Muscle of back (tissue), 3 donors: ENCODE measurements at regions not wholly inside any gene's neighbourhood (a gene's known extent, or its start where the extent isn't known, plus 50 kb on each side); places are given as distances from the start of the nearest gene placed in this dataset.
A peak's percentile ranks its signal among the peaks of the same experiment; 100 is the strongest.

Source experiments
- DNase-seq, 3 donors: peaks; one replicate each; pipeline versions ENCODE4 v3.0.0 to v3.0.0-alpha.2; 2013

DNA sequence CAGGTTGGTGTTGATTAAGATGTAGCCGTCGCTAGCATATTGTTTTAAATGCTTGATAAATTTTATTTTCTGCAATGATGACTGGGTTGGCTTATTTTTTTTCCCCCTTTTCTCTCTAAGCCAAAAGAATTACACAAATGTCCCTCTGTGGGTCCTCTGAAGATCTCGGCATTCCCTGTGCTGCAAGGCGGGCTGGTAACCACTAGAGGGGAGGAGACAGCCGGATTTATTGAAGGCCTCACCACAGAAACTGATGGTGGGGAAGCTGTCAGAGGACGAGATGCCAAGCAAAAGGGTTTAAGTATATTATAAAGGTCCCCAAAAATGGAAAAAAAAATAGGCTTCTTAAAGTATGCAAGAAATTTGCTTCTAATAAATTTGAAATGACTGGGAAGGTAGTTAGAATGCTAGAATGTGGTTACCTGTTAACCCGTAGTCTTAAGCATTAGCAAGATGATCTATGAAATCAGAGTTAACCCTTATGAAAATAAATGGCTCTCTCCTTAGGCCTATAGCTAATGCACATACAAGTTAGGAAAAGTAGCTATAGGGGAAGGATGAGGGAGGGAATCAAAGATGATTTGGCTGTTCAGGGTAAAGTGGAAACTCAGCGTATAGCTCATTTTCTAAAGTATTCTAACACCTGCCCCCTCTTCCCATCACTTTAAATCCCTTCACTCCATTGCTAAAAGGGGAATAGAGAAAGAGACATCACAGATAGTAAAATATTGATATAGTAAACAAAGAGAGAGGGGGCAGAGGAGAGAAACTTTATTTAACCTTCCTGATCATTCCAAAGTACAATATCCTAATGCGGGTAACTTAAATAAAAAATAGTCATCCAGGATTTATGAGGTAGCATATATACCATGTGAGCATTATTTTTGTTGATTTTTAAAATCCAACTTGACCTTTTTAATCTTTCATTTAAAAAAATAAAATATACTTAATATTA, 894.5 kb upstream of the POU3F3 start:
- DNase-seq: peak; percentile 12 to 49 (median 37)

DNA sequence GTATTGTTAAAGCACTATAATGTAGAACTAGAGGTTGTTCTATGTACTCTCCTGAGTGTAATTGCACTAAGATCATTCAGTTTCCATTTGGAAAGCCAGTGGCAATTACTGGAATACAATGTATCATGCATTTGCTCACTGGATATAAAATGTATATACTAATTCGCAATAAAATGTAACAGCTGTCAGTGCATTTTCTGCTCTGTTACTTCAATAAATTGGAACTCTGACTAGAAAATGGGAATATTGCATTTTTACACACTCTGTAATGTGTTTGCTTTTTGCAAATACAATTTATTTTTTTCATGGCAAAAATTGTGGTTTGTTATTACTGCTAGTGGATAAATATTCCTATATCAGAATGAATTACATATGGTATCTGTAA, 893.8 kb upstream of the POU3F3 start:
- DNase-seq: no peak

DNA sequence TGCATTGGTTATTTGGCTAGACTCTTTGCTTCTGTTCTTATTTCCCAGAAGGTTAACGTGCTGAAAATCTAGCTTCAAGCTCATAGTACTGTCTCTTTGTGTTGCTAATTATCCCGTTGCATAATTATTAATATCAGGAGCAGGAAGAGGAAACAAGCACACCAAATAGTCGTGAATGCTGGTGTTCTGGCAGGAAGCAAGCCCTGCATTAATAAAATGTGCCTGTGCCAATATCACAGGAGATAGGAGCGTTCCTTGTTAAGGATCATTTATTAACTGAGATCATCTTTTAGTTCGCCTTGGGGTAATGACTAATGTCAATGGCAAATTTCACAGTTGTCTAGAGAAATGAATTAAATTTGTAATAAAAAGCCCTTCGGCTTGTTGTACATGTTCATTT, 893.0 kb upstream of the POU3F3 start:
- no peak for DNase-seq

DNA sequence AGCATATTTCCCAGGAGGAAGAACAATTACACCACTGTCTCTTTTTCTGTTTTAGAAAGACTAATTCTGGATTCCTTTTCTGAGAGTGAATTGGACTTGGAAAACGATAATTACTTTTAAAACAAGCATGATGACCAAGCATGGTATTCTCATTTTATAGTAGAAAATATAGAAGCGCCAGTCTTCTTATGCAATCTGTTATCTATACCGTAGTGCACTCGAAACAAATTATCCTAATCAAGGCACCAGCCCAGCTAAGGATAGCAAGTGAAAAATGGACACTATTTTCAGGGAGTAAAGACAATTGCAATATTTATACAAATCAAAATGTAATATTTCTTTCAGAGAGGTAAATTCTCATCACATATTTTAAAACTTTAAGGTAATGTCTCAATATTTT, 892.1 kb upstream of the POU3F3 start:
- DNase-seq: no peak

DNA sequence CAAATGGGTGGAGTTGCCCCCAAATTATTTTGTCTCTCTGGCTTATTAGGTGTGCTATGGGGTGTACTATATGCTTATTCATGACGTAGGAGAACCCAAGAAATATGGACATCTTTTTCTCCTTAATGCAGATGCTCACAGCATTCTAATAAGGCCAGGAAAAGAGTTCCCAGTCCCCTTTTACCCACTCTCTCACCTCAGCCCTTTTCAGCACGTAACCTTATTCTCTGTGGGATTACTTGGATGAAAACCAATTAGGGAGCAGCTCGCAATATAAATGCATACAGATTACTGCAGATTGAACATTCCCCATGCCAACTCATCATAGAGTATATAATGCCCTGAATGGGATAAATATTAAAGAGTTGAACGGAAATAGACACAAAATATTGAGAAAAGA, 891.2 kb upstream of the POU3F3 start:
- DNase-seq: no peak

DNA sequence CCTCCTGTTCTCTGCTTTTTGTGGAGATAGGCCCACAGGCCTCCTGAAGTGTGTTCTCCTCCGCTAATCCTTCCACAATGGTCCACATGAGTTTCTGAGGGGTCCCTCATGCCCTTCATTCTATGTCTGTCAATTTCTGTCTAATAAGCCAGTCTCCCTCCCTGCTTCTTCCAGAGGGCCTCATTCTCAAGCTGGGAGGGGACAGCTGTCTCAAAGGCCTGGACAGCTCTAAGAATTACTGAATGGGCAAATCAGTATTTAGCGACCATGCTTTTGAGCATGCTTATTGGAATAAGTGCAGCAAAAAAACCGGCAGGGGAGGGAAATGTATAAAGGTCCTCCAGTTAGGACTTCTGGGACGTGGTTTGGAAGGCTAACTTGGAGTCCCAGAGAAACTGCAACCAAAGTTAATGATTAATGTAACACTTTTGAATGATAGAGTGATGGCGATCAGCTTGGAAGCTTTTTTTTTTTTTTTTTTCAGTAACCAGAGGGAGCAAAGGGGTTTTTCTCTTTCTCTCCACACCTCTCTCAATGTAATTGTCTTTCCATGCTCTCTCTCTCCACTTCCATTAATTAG, 890.7 kb upstream of the POU3F3 start:
- no peak for DNase-seq

DNA sequence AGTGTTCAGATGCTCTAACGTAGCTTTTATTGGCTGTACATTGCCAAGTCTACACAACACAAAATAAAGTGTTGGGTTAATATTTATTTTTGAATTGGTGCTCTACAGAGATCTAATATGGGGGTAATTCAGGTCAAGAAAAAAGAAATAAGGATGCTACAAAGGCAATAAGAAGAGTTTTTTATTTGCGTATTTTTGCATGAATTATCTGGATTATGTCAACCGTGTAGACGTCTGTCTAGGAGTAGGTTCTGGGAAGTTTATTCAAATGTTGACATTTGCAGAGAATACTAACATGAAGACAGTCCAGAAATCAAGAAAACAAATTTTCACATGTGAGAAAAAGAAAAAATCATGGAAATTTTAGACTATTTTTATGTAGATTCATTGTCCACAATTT, 876.7 kb upstream of the POU3F3 start:
- no peak for DNase-seq

DNA sequence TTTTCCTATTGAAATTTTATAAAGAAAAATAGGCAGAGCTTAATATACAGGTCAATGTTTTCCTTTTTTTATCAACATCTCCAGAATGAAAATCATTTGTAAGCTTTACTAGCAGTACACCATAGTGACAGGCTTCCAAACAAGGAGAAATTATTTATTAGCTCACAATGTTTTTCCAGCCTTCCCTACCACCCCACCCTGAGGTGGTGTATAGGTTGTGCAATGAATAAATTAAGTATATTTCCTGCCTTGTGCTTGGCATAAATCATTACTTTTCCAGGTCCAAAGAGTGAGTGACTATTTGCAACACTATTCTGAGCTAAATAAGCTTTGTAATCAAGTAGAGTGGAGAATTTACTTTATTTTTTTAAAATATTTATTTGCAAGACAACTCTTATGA, 876.2 kb upstream of the POU3F3 start:
- no peak for DNase-seq

DNA sequence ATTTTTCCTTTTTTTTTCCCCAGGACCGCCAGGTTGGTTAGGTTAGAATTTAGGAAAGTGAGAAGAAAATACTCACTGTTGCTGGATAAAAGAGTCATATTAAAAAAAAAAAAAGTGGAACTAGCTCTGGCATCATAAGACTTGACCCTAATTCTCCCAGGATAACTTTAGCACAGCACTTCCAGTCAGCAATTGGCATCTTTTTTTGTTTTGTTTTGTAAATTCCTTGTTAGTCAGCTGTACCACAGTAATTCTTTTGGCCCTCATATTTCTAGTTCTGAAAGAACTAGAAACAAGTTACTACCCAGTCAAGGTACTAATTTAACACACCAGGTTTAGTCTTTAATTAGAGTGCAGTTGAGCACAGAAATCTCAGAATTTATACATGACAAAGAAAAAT, 873.5 kb upstream of the POU3F3 start:
- no peak for DNase-seq

DNA sequence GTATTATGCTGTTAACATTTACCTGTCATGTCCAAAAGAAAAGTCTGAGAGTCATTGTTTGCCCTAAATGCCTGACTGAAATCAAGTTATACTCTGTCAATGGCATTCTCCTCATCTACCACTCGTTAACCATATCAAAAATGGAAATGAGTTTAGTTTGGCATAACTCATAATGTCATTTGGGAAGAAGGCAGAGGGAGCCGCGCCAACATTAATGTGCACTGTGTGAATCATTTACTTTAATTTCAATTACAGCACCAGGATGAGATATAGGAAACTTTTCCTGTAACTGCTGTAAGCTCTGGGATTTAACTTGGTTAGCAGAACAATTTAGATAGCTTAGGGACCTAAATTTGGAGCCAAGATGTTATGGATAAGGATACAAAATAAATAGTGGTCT, 871.2 kb upstream of the POU3F3 start:
- no peak for DNase-seq

DNA sequence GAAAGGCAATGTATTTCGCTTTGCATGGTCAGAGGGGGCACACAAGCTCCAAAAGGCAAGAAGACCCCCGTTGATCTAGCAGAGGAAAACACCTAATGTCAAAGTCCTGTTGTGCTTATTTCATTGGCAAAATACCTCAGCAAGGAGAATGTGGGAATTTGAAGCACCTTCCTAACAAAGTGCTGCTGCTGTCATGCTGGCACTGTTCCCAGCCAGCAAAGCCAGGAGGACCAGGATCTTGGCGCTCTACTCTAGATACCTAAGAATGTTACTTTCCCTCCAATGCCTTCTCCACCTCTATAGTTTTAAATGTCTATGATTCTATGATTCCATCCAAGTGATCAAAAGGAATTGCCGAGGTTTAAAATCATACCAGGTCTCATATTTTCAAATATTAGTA, 867.9 kb upstream of the POU3F3 start:
- DNase-seq: no peak

DNA sequence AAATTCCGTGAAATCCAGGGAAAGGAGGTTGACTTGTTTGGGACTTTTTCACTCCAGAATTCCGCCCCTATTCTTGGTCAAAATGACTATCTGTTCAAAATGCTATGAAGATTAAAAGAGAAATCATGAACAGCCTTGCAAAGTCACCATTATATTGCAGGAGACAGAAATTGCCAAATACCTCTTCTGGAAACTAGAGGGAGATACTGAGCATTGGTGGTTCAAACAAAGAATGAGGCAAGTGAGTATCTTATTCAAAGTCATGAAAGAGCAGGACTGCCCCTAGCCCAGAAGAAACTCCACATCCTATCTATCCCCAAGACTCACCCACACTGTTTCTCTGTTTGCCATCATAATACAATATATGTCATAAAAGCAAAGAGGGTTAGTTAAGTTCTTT, 862.3 kb upstream of the POU3F3 start:
- no peak for DNase-seq

DNA sequence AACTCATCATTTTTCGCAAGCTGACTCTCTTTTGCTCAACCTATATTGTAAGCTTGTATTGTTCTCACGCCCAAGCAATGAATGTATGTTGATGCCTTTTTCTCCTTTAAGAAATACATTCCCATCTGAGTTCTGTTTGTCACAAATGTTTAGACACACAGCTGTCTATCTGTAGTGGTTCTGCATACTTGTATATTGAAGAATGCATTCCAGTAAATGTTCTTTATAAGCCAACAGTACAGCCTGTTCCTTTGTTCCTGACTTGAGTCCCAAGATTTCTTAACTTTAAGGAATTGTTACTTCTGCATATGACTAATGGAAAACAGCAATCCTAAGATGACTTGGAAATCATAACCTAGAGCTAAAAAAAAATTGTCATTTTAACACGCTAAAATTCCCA, 849.1 kb upstream of the POU3F3 start:
- DNase-seq: peak; percentile 16 to 29 (median 23)

DNA sequence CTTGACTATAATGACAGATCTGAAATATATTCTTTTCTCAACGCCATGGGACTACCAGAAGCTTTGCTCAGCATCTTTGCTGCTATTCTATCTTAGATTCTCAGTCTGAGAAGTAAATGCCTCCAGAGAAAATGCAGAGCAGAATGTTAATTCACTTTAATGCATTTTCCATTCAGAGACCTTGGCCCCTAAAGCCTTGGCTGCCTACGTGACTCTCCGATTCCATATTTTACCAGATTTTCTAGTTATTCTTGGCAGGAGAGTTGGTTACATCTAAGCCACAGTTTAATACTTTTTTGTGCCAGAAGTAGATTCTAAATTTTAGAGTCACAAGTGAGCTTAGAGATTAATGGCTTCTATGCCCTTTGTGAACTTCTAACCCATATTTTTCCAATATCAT, 837.1 kb upstream of the POU3F3 start:
- DNase-seq: no peak

DNA sequence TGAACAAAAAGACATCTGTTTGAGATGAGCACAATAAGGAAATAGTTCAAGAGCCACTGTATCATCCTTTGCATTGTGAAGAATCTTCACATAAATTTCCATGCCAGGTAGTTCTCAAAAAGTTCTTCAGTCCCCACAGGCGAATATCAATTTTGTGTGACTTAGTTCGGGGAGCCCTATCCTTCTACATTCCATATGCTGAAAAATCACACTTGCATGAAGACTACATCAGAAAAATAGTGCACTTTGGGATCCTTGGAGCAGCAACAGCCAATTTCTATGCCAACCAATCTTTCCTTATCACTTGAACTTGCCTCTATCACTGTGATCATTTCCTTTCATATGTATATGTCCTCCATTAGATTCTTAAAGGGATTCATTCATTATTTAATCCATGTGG, 830.6 kb upstream of the POU3F3 start:
- no peak for DNase-seq

DNA sequence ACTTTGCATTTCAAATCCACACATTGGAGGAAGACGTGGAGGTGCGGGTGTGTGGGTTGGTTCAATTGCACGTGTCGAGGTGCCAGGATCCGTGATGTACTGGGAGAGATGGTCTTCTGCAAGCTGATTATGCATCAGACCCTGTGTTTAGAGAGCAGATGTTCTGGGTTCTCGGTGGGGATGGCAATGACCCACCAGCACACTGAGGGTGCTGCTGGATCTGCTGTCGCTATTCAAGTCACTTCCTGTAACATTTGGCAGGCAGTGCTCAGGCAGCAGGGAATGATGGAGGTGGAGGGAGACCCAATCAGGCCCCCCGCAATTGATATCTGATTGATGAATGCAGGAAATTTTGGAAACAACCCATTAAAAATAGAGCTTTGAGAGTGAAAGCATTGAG, 830.1 kb upstream of the POU3F3 start:
- DNase-seq: no peak

DNA sequence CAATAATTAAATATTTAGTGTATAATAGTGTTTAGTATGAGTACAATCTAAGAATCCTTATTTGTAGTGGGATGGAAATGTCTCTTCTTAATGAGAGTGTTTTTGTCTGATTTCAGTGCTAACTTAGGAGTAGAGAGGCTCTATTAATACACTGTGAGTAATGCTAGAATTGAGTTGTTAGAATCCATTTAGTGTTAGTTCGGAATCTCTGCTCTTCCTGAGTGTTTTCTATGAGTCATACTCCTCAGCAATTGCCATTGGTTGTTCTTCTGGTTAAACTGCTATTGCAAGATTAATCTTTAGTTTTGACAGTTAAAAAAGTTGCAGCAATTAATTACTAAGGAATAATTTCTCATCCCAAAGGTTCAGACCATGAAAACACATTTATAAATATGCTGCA, 828.6 kb upstream of the POU3F3 start:
- no peak for DNase-seq

DNA sequence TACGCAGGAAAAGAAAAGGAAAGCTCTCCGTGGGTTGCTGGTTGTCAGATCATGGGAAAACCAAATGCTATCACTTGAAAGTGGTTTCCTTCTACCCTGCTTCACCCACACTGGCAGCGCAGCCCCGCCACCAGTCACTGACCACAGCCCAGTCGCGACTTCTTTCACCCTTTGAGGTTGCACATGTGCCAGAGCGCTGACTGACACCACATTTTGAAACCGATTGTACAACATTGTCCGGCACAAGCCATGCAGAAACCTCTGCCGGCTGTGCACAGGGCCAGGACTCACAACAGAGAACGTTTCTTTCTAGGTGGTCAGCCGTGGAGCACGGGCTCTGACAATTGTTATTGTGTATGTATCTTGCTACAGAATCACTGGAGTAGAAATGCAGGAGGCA, 827.2 kb upstream of the POU3F3 start:
- no peak for DNase-seq

DNA sequence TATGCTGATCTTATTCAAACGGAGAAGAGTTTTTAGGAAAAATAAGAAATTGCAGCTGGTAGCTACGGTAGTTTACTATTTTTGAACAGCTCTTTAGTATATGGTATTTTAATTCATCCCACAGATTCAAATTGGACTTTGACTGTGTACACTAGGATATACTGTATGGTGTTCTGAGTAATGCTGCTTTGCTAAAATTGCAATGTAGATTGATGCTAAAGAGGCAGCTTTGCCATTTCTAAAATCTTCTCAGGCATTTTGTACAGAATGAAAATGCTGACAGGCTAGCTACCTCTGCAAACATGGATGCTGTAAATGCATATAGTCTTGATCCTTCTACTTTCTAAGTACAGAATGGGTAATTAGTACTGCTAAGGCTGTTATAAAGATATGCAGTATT, 826.6 kb upstream of the POU3F3 start:
- DNase-seq: no peak

DNA sequence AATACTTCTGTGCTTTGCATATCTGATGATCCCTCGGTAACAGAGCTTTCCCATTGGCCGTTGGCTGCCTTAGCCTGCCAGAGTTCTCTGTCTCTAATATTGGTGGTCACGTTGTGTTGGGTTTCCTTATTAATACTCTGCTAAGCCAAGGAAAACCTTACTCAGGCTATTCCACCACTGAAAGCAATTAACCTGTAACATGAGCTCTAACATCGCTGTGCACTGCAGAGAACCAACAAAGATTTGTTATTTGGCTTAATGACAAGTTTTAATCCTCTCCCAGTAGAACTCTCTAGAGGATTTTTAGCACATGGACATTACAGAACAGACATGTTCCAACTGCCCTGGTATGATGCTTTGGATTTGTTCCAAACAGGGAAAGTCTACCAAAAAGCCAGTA, 825.9 kb upstream of the POU3F3 start:
- DNase-seq: no peak

DNA sequence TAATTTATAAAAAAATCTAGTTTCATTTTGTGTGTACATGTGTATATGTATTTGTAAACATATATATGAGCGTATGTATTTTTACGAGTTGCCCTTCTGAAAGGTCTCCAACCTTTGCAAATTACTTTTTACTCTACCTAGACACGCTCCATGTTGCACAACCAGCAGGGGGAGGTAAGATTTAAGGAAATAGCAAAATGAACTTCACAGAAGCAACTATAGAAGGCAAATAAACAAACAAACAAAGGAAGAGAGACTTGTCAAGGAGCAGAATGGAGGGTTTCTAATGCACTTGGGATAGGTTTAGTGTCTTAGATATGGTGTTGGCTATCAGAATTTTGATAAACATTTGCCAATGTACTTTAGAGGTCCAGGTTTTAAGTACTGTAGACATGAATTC, 820.5 kb upstream of the POU3F3 start:
- peak in 1 of 3 donors; percentile 38 for DNase-seq

DNA sequence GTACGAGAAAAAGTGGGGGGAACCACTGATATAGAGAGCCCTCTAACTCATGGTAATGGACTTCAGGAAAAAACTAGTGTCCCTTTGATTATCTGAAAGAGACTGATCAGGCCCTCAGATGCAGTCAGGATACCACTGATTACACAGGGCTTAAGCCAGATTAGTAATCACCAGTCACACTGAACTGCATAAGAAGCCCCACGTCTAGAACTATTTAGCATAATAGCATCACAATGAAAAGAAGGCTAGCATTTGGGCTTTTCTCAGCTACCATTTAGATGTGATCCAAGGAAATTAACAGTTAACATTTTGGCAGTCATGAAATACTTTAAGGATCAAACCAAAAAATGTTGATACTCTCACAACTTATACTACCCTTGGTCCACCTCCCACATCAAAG, 813.1 kb upstream of the POU3F3 start:
- DNase-seq: no peak

DNA sequence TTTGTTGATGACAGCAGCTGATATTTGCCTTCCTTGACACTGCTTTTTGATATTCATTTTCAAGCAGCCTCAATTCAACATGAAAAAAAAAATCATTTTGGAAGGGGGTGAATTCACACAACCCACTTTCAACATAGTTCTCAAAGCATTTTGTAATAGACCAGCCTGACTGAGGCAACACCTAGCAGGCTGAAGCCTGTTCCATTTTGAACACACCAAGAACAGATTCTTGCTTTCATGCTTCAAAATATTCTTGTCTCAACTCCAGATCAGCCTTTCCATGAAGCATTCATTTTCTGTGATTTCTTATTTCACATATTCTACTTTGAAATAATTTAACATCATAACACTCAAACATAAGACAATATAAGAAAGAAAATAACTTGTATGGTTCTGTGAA, 812.6 kb upstream of the POU3F3 start:
- no peak for DNase-seq

DNA sequence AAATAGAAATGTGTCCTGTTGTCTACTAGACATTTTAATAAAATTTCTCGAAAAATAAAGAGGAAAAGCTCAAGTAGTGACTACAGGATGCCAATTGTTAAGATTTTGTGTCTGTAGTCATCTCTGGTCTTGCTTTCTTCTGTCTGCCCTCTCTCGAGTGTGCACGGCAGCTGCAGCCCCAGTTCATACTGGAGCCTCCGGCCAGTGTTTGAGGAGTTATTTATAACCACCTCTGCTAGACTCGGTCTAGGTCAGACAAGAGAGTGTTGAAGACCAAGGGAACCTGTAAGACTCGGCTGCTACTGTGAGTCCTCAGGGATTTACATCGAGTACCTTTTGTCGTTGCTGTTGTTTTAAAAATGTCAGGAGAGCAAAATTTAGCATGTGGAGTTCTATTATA, 810.1 kb upstream of the POU3F3 start:
- no peak for DNase-seq
